ENCODE measurements at regions not wholly inside any gene's neighbourhood (a gene's known extent, or its start where the extent isn't known, plus 50 kb on each side); places are given as distances from the start of the nearest gene placed in this dataset.

DNA sequence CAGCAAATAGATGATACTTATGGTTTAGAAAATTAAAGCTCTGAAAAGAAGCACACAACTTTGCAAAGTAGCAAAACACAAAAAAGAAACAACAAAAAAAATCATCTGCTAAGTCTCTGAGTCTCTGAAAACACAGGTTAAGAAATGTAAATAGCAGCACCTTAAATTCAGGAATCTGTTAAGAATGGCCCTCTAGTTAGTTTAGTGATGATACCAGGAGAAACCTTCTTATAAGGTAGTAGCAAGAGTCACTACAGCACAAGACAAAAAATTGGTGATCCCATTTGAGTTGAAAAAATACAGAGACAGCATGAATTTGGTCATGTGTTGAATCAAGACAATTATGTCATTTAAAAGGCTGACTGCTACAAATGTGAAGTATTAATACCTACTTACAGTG lies 308.2 kb upstream of the ADGRL3 start:
- no peak for TF ChIP-seq POLR2A (IDR thresholded peaks at IDR 0.05; ENCODE audit: low read length)
- TF ChIP-seq GATA1 (IDR thresholded peaks at IDR 0.05; ENCODE audit: low read depth, low read length), result no peak

Measured in erythroblast (primary cell).